Effector memory CD8-positive, alpha-beta T cell (primary cell): ENCODE measurements at regions not wholly inside any gene's neighbourhood (a gene's known extent, or its start where the extent isn't known, plus 50 kb on each side); places are given as distances from the start of the nearest gene placed in this dataset.

Experiments
- ATAC-seq: fragments of 150-1000 bp; cut with Tn5 transposase; replicated peaks from 2 replicates; pipeline ENCODE4 v1.10.0; 2021; ENCODE audit warnings: mild to moderate bottlenecking, moderate library complexity
- DNase-seq, 3 experiments: peaks; one replicate each; pipeline ENCODE4 v3.0.0; 2021
- H3K27ac Mint-ChIP-seq, 2 donors: one replicate each; pipeline ENCODE4 v1.8.0; 2022; ENCODE audit warnings: mild to moderate bottlenecking in 2 of 2, mixed read lengths in 2 of 2, moderate library complexity in 2 of 2
- H3K27me3 Mint-ChIP-seq, 2 donors: one replicate each; pipeline ENCODE4 v1.8.0; 2022; ENCODE audit warnings: mixed read lengths in 2 of 2
- H3K36me3 Mint-ChIP-seq: one replicate; pipeline ENCODE4 v1.8.0; 2022; ENCODE audit warnings: mild to moderate bottlenecking, moderate library complexity, mixed read lengths; ENCODE audit not compliant: insufficient read depth
- H3K4me1 Mint-ChIP-seq, 2 donors: one replicate each; pipeline ENCODE4 v1.8.0; 2022; ENCODE audit warnings: low read depth in 2 of 2, mixed read lengths in 2 of 2
- H3K4me3 Mint-ChIP-seq, 2 donors: one replicate each; pipeline ENCODE4 v1.8.0; 2022; ENCODE audit warnings: mild to moderate bottlenecking in 2 of 2, mixed read lengths in 2 of 2, moderate library complexity in 2 of 2
- H3K9me3 Mint-ChIP-seq, 2 donors: one replicate each; pipeline ENCODE4 v1.8.0; 2022; ENCODE audit warnings: mixed read lengths in 2 of 2

DNA sequence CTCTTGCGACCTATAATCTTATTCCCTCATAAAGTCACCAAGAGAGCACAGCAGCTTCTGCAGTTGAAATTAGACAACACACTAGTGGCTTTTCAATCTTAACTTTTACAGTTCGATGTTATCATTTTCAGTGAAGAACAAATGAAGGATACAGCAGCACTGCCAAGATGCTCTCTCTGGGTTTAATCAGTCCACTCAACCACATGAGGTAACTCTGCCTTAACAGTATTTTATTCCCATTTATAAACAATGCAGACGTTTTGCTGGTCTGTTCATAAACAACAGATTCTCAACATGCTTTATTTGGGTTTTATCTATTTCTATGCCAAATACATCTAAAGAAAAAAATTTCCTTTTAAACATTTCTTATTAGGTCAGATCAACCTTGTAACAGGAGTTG lies 646.0 kb upstream of the FAM241A start:
- Mint-ChIP-seq H3K9me3 (peaks cover 0 to 4% of the 10 kb centered on the region in 2 donors), H3K4me3 (no peak overlapping the region), H3K27ac (no peak overlapping the region), H3K4me1 (no peaks in the 10 kb centered on the region), H3K36me3 (no peaks in the 10 kb centered on the region), H3K27me3 (no peaks in the 10 kb centered on the region)
- DNase-seq (no peak), ATAC-seq (no peak)

DNA sequence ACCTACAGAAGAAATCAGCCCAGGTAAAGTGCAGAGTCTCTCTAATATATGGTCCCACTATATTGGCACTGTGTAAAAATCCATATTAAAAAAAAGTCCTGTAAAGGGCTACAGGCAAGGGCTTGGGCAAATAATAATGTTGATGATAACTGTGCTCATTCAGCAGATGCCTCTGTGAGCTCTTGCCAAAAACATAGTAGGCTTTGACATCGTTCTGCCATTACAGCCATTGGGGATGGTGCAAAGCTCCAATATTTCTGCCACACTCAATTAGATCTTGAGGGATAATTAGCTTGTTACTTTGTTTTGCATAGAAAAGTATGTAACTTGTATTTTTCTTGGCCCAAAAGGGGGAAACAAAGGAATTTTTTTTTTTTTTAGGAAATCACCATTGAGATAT lies 645.5 kb upstream of the FAM241A start:
- Mint-ChIP-seq H3K27me3 (no peaks in the 10 kb centered on the region), H3K36me3 (no peaks in the 10 kb centered on the region), H3K9me3 (peaks cover 0 to 7% of the 10 kb centered on the region in 2 donors), H3K27ac (no peak overlapping the region), H3K4me1 (no peaks in the 10 kb centered on the region), H3K4me3 (no peak overlapping the region)
- DNase-seq (no peak), ATAC-seq (no peak)

DNA sequence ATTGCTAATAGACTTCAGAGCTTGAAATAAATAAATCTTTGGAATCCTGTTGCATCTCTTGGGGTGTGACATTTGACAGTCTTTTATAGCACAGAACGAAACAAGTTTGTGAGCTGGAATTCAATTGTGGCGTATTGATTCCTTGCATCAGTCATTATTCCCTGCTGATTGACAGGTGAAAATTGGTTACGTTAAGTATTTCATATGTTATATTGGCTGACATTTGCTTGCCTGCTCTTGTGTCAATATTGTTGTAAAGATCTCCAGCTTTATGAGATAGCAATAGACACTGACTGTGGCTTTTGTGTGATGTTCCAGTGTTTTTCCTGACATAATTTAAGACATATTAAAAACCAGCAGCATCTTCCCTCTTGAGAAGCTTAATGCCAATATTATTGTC lies 644.4 kb upstream of the FAM241A start:
- no peaks in the 10 kb centered on the region for H3K27me3 Mint-ChIP-seq
- DNase-seq: no peak
- no peak overlapping the region for H3K4me3 Mint-ChIP-seq
- H3K27ac Mint-ChIP-seq: no peak overlapping the region
- no peaks in the 10 kb centered on the region for H3K36me3 Mint-ChIP-seq
- peaks cover 0 to 7% of the 10 kb centered on the region in 2 donors for H3K9me3 Mint-ChIP-seq
- H3K4me1 Mint-ChIP-seq: no peaks in the 10 kb centered on the region
- ATAC-seq: no peak

DNA sequence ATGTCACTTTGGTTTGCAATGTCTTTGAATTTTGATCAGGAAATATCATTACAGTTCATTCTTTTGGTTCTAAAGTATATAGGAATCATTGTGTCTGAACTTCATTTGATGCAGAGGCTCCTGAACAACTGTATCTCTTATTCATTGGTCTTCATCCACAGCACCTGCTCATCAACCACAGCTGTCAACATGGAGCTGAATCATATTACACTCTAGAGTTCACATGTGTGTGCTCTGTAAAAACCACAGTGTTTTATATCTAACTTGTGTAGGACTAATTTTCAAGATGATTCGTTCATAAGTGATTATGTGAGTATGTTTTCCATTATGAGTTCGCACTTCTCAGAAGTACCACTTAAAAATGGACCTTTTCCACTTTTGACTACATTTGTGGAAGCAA lies 643.3 kb upstream of the FAM241A start:
- no peaks in the 10 kb centered on the region for H3K27me3 Mint-ChIP-seq
- H3K9me3 Mint-ChIP-seq: peaks cover 0 to 6% of the 10 kb centered on the region in 2 donors
- no peak overlapping the region for H3K4me3 Mint-ChIP-seq
- DNase-seq (no peak), ATAC-seq (no peak)
- no peak overlapping the region for H3K27ac Mint-ChIP-seq
- H3K36me3 Mint-ChIP-seq: no peaks in the 10 kb centered on the region
- H3K4me1 Mint-ChIP-seq: no peaks in the 10 kb centered on the region

DNA sequence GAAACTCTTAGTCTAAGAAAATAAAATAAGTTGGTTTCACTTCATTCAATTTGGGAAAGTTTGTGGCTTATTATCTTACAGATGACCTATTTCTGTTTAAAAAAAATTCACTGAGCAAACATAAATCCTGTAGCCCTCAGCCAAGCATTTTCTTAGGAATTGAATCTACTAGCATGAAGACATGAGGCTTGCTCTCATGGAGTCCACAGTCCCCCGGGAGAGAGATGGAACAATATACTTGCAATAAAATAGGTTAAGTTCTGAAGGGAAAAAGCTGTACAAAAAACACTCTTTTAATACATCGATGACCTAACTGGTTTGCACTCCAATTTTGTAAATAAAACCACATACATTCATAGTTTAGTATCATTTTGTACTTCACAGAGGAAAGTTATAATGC lies 642.6 kb upstream of the FAM241A start:
- Mint-ChIP-seq H3K9me3 (peaks cover 0 to 7% of the 10 kb centered on the region in 2 donors), H3K4me1 (no peaks in the 10 kb centered on the region), H3K36me3 (no peaks in the 10 kb centered on the region), H3K27ac (no peak overlapping the region), H3K27me3 (no peaks in the 10 kb centered on the region), H3K4me3 (no peak overlapping the region)
- DNase-seq: no peak
- no peak for ATAC-seq

DNA sequence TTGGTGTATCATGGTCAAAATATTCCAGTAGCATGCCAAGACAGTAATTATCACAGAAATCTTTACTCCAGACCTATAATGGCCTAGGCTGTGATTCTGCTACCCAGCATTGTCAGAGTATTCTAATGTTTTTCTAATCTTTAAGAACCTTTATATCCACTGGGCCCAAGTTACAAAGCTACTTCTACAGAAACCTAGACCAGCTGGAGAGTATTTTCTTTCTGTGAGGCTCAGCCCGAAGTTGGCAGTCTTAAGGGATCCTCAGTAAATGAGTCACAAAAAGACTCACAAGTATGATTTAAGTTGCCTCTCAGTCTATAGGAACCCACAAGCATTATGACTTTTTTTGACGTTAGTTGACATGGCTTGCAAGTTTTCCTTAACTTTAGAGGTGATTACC lies 638.5 kb upstream of the FAM241A start:
- ATAC-seq (no peak), DNase-seq (no peak)
- Mint-ChIP-seq H3K9me3 (peaks cover 0 to 7% of the 10 kb centered on the region in 2 donors), H3K27ac (no peak overlapping the region), H3K27me3 (no peaks in the 10 kb centered on the region), H3K4me3 (no peak overlapping the region), H3K36me3 (no peaks in the 10 kb centered on the region), H3K4me1 (no peaks in the 10 kb centered on the region)

DNA sequence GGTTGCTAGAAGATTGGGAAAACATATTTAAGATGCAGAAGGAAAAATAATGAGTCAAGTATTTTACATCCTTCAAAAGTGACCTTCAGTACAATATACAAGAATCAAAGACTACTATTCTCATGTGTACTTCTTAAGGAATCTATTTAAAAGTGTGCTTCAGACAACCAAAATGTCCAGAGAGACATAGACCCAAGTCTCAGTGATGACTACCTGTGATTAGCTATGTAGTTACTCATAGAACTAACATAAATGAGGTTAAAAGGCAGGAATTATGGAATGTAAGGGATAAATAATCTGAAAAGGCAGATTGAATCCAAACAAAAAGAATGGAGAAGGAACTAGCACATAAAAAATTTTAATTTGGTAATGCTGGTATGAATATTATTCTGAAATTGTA lies 634.7 kb upstream of the FAM241A start:
- no peak for DNase-seq
- Mint-ChIP-seq H3K4me3 (no peak overlapping the region), H3K27me3 (no peaks in the 10 kb centered on the region), H3K4me1 (no peaks in the 10 kb centered on the region), H3K9me3 (peaks cover 0 to 4% of the 10 kb centered on the region in 2 donors), H3K36me3 (no peaks in the 10 kb centered on the region), H3K27ac (no peak overlapping the region)
- ATAC-seq: no peak

DNA sequence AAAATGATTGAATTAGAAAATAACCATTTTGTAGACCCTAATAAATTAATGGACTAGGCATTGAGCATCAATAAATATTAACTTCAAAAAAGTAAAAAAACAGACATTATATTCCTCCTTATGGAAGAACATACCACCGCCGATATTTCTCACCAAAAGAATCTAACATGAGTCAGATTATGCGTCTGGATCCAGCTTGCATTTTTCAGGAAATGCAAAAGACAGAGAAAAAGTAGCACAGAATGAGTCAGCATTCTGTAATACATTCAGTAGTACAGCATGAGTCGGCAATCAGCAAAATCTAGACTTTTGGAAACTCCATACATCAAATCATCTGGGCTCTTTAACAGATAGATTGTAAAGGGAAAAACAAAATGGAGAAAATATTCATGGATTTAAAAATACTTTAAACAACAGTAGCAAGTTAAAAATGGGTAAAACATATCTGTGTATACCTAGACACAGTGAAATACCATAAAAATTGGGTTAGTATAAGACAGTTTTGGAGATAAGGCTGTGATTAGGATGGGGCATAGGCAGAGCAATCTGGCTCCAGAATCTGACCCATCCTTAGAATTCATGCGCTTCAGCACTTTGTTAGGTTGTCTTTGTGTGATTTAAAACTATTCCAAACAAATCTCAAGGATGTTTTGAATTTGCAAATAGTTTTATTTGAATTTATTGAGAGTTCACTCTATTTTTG lies 633.0 kb upstream of the FAM241A start:
- Mint-ChIP-seq H3K9me3 (peaks cover 0 to 2% of the 10 kb centered on the region in 2 donors), H3K27ac (no peak overlapping the region), H3K4me3 (no peak overlapping the region), H3K27me3 (no peaks in the 10 kb centered on the region), H3K4me1 (no peaks in the 10 kb centered on the region), H3K36me3 (no peaks in the 10 kb centered on the region)
- ATAC-seq (no peak), DNase-seq (no peak)

DNA sequence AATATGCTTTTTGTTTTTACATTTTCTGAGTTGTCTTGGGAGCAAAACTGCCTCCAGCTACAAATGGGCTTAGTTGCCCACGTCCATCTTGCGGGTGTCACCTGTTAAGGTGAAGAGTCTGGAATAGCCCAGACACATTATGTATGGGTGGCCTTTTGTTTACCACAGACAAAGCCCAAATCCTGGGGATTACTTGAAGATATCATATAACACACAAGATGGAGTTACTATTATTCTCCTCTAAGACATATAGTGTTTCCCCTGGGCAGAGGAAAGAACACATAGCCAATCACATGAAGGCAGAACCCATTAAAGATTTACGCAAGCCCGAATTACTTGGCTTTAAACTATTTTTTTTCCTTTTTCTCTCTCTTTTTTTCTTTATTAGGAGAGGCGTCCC lies 625.6 kb upstream of the FAM241A start:
- H3K9me3 Mint-ChIP-seq: peaks cover 0 to under 1% of the 10 kb centered on the region in 2 donors
- H3K4me1 Mint-ChIP-seq: no peaks in the 10 kb centered on the region
- H3K4me3 Mint-ChIP-seq: no peak overlapping the region
- H3K27ac Mint-ChIP-seq: no peak overlapping the region
- ATAC-seq (no peak), DNase-seq (no peak)
- H3K36me3 Mint-ChIP-seq: no peaks in the 10 kb centered on the region
- no peaks in the 10 kb centered on the region for H3K27me3 Mint-ChIP-seq

DNA sequence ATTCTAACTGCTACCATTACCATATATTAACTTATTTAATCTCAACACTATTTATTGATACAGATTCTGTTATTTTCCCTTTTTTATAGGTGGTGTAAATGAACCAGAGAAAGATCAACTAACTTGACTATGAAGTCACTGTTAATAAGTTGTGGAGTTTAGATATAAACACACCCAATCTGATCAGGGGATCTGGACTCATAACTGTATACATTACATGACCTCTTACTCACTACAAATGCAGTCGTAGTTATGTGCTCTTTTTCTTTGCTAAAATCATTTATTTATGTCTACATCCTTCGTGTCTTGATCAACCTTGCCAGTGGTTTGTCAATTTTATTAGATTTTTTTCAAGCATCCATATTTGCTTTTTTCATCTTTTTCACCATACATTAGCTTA lies 614.8 kb upstream of the FAM241A start:
- no peak overlapping the region for H3K4me3 Mint-ChIP-seq
- H3K36me3 Mint-ChIP-seq: peaks cover 2% of the 10 kb centered on the region
- no peaks in the 10 kb centered on the region for H3K27me3 Mint-ChIP-seq
- H3K9me3 Mint-ChIP-seq: peaks cover 0 to 7% of the 10 kb centered on the region in 2 donors
- DNase-seq: no peak
- H3K27ac Mint-ChIP-seq: no peak overlapping the region
- H3K4me1 Mint-ChIP-seq: no peaks in the 10 kb centered on the region
- no peak for ATAC-seq

DNA sequence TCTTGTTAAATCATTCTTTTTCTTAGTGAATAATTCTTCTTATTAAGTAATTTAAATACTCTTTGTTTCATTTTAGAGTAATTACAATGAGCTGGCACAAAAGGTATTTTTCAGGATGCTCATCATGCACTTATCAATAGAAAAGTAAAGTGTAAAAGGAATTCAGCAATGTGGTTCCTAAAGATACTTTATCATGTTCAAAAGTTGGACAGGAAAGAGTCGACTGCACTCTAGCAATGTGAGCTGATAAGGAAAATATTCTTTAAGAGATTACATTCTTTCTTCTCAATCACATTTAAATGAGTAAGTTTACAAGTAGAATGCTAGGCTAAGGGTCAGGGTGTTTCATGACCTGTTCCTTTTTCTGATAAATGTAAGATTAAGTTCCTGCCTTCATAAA lies 609.5 kb upstream of the FAM241A start:
- H3K4me3 Mint-ChIP-seq: no peak overlapping the region
- no peaks in the 10 kb centered on the region for H3K27me3 Mint-ChIP-seq
- H3K9me3 Mint-ChIP-seq: peaks cover 0 to 1% of the 10 kb centered on the region in 2 donors
- no peak for ATAC-seq
- peaks cover 2% of the 10 kb centered on the region for H3K36me3 Mint-ChIP-seq
- H3K4me1 Mint-ChIP-seq: no peaks in the 10 kb centered on the region
- no peak overlapping the region for H3K27ac Mint-ChIP-seq
- no peak for DNase-seq

DNA sequence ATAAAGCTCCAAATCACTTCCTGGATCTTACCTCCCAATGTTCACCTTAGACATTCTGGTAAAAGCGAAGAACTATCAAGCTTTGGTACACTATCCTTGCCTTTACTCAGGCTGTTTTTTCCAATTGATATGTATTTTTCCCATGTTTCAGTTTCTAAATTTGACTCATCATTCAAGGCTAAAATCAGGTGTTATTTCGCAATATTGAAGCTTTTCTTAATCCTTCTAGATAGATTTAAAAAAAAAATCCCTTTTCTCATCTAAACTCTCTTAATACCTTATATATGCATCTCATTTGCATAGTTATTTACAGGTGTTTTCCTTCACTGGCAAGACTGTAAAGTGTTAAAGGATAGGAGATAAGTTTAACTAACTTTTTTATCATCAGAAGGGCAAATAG lies 608.1 kb upstream of the FAM241A start:
- ATAC-seq: no peak
- DNase-seq: no peak
- no peak overlapping the region for H3K4me3 Mint-ChIP-seq
- H3K4me1 Mint-ChIP-seq: no peaks in the 10 kb centered on the region
- H3K27me3 Mint-ChIP-seq: no peaks in the 10 kb centered on the region
- H3K9me3 Mint-ChIP-seq: peaks cover 0 to 3% of the 10 kb centered on the region in 2 donors
- no peak overlapping the region for H3K27ac Mint-ChIP-seq
- peaks cover 2% of the 10 kb centered on the region for H3K36me3 Mint-ChIP-seq

DNA sequence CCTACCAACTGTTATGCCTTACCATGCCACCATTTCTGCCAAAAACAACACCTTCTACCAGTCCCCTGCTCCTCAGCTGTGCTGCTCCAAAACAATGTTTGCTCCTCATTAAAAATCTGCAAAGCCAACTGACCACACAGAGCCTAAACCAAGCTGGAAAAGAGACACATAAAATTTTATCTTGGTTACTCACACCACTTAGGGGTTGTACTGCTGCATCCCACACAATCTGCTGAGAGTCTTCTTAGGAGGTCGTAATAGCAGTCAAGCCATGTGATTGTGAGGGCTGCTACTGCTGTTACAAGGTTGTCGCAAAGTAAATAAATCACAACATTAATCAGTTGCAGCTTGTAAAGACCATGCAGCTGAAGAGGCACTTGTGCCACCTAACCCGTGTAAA lies 607.4 kb upstream of the FAM241A start:
- H3K4me1 Mint-ChIP-seq: no peaks in the 10 kb centered on the region
- H3K4me3 Mint-ChIP-seq: no peak overlapping the region
- H3K36me3 Mint-ChIP-seq: peaks cover 2% of the 10 kb centered on the region
- no peak overlapping the region for H3K27ac Mint-ChIP-seq
- no peaks in the 10 kb centered on the region for H3K27me3 Mint-ChIP-seq
- peaks cover 0 to 3% of the 10 kb centered on the region in 2 donors for H3K9me3 Mint-ChIP-seq
- DNase-seq (no peak), ATAC-seq (no peak)

DNA sequence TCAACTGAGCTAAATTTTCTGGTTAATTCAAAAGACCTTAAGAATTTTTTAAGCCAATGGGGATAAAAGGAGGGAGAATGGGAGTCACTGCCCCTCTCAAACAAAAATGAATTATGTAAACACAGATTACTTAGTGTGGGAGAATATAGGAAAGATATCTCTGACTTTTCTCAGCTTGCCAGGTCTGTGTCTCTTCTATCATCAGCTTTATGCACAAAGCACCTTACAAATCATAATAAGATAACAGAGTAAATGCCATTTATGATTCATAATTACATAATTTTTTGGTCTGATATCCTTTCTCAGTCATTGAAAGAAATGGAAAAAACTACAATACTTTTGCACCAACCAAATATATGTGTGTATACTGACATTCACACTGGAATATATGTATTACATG lies 604.6 kb upstream of the FAM241A start:
- Mint-ChIP-seq H3K27ac (no peak overlapping the region), H3K27me3 (no peaks in the 10 kb centered on the region), H3K9me3 (peaks cover 6 to 8% of the 10 kb centered on the region in 2 donors), H3K36me3 (no peaks in the 10 kb centered on the region), H3K4me1 (no peaks in the 10 kb centered on the region), H3K4me3 (no peak overlapping the region)
- DNase-seq: no peak
- ATAC-seq: no peak

DNA sequence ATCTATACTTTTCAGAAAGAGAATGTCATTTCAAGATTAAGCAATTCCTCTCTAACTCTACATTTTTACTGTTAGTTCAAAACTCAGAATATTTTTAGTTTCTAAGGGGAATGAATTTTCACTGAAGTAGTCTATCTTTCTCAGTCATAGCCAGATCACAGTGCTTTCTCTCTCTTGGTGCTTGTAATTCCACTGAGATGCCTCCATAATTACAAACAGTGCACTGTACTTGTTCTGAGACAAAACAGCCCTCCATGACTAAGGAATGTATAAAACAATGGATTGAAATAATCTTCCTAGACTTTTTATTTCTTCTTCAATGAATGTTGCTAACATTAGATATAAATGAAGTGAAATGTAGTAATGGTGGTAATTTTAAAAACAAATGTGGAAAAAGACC lies 603.2 kb upstream of the FAM241A start:
- no peaks in the 10 kb centered on the region for H3K27me3 Mint-ChIP-seq
- H3K9me3 Mint-ChIP-seq: peaks cover 8 to 9% of the 10 kb centered on the region in 2 donors
- H3K27ac Mint-ChIP-seq: no peak overlapping the region
- H3K4me3 Mint-ChIP-seq: no peak overlapping the region
- DNase-seq (no peak), ATAC-seq (no peak)
- H3K36me3 Mint-ChIP-seq: no peaks in the 10 kb centered on the region
- no peaks in the 10 kb centered on the region for H3K4me1 Mint-ChIP-seq
